OCI-LY1 (cell line): ENCODE measurements at regions not wholly inside any gene's neighbourhood (a gene's known extent, or its start where the extent isn't known, plus 50 kb on each side); places are given as distances from the start of the nearest gene placed in this dataset.

Source experiments
- CTCF ChIP-seq: fragments of 200-600 bp; sonication (generic), shearing (Covaris generic); IDR thresholded peaks from 2 replicates; pipeline ENCODE4 v1.5.1; 2017; ENCODE audit warnings: mild to moderate bottlenecking, antibody characterized with exemption, low read length, moderate library complexity, mixed read lengths
- EZH2 ChIP-seq: fragments of 200-600 bp; sonication (generic), shearing (Covaris generic); IDR thresholded peaks from 2 replicates; pipeline ENCODE4 v1.8.0; 2017; ENCODE audit warnings: borderline replicate concordance, mixed run types, mild to moderate bottlenecking, antibody characterized with exemption, low read length, moderate library complexity, mixed read lengths

GRCh38 chr1:208445758-208446203, 201.6 kb upstream of the PLXNA2 start:
- no peak for TF ChIP-seq CTCF
- no peak for TF ChIP-seq EZH2
